ENCODE measurements at regions not wholly inside any gene's neighbourhood (a gene's known extent, or its start where the extent isn't known, plus 50 kb on each side); places are given as distances from the start of the nearest gene placed in this dataset.

DNA sequence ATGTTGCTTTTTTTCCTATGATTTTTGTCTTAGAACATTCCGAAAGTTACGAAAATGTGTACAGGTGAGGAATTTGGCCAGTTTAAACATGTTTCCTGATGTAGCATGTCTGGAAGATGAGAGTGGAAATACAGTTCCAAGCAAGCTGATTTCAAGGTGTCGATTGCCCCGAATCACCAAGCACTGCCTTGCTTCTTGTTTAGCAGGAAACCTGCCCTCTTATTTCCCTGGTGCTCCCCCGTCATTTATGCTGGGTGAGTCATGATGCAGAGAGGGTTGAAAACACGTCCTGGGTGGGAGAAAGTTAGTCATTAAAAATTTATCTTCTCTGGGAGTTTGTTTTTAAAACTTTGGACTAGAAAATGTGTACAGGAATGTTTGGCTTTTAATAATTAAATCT lies 608.6 kb upstream of the EEF2KMT start (continued):
- TF ChIP-seq ARID4A (CRISPR knock-in tag; IDR thresholded peaks at IDR 0.05; ENCODE audit: borderline replicate concordance), result no peak
- no peak for TF ChIP-seq FOXO1 (CRISPR knock-in tag; IDR thresholded peaks at IDR 0.05)
- no peak for TF ChIP-seq ZNF143 (CRISPR knock-in tag; IDR thresholded peaks at IDR 0.05)
- TF ChIP-seq ZSCAN20 (CRISPR knock-in tag; IDR thresholded peaks at IDR 0.05; ENCODE audit: borderline replicate concordance), result no peak
- no peak for TF ChIP-seq ZNF160 (CRISPR knock-in tag; IDR thresholded peaks at IDR 0.05)
- no peak for TF ChIP-seq SYNCRIP (IDR thresholded peaks at IDR 0.05; ENCODE audit: insufficient read depth, low read depth, low read length)

DNA sequence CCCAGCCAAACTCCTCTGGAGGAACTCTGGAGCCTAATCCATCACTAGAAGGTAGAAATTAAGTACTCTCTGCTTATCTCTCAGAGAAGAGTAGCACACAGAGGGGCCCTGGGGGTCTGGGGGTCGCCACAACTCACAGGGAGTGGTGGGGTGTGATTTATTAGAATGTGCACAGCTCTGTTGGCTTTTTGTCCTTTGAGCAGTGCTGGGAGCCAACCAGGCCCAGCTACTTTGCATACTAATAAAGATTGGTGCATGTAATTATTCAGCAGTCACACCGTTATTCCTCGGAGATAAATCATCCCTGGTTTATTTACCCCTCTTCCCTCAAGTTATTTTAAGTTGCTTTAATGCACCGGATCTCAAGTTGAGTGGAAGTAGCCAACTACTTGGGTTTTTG lies 606.7 kb upstream of the EEF2KMT start:
- Histone ChIP-seq H3K79me2 (ENCODE audit: insufficient read depth, low read length) (no peaks in the 10 kb centered on the region), H3K4me1 (ENCODE audit: insufficient read depth, low read length) (no peaks in the 10 kb centered on the region), H2AFZ (ENCODE audit: low read length) (no peak overlapping the region), H3K4me2 (ENCODE audit: low read depth, low read length) (no peak overlapping the region), H3K27me3 (ENCODE audit: control insufficient read depth in 1 of 2, insufficient read depth in 2 of 2, low read length in 2 of 2) (no peaks in the 10 kb centered on the region; a peak in 1 of 5 replicates), H3K9me3 (ENCODE audit: low read length) (peaks cover 55% of the 10 kb centered on the region), H3K4me3 (replicated peaks in 1 of 3; ENCODE audit: insufficient read depth in 1 of 3, low read depth in 2 of 3, low read length in 3 of 3) (no peak overlapping the region), H3K36me3 (replicated peaks in 1 of 2; ENCODE audit: control insufficient read depth in 1 of 2, insufficient read depth in 2 of 2, low read length in 2 of 2) (no peaks in the 10 kb centered on the region), H4K20me1 (ENCODE audit: insufficient read depth, low read length) (no peaks in the 10 kb centered on the region), H3K27ac (ENCODE audit: extremely low read length, insufficient read depth, low read length) (no peak overlapping the region), H3K9ac (ENCODE audit: insufficient read depth, low read depth, low read length) (no peak overlapping the region)
- WGBS (ENCODE audit: low lambda C conversion rate), result 15% methylated on average over 3 of the region's 4 CpGs
- no TSS peak for BruUV-seq (replicated peaks)
- intact Hi-C loops (cut with micrococcal nuclease; ENCODE audit: unreplicated experiment), result no loop called here
- in situ Hi-C loops (cut with HindIII; ENCODE audit: extremely low pct_ligation_motif_present, low pct_unique_long_range_greater_than_20kb), result no loop called here
- POLR2A ChIA-PET, result no interaction called here
- FAIRE-seq (no peak), ATAC-seq (no peak), DNase-seq (ENCODE audit: low spot score) (no peak)
- CTCF ChIA-PET (ENCODE audit: low intra/inter-chr PET ratio, low total read pairs), result no interaction called here
- TF ChIP-seq CERS6 (CRISPR knock-in tag; IDR thresholded peaks at IDR 0.05) (no peak), XBP1 (CRISPR knock-in tag; IDR thresholded peaks at IDR 0.05) (no peak), ZNF205 (CRISPR knock-in tag; IDR thresholded peaks at IDR 0.05) (no peak), RCOR2 (CRISPR knock-in tag; IDR thresholded peaks at IDR 0.05) (no peak), MBD4 (IDR thresholded peaks at IDR 0.05; ENCODE audit: borderline replicate concordance, low read length) (no peak), POLR2G (IDR thresholded peaks at IDR 0.05; ENCODE audit: low read depth, low read length) (no peak), ZNF674 (CRISPR knock-in tag; IDR thresholded peaks at IDR 0.05; ENCODE audit: low read depth) (no peak), NFIC (IDR thresholded peaks at IDR 0.05; ENCODE audit: low read length) (no peak), MED1 (CRISPR knock-in tag; IDR thresholded peaks at IDR 0.05) (no peak)
- TF ChIP-seq, protein P1, sequence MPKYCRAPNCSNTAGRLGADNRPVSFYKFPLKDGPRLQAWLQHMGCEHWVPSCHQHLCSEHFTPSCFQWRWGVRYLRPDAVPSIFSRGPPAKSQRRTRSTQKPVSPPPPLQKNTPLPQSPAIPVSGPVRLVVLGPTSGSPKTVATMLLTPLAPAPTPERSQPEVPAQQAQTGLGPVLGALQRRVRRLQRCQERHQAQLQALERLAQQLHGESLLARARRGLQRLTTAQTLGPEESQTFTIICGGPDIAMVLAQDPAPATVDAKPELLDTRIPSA (CRISPR knock-in tag; IDR thresholded peaks at IDR 0.05; ENCODE audit: borderline replicate concordance), result no peak
- TF ChIP-seq, protein P2, sequence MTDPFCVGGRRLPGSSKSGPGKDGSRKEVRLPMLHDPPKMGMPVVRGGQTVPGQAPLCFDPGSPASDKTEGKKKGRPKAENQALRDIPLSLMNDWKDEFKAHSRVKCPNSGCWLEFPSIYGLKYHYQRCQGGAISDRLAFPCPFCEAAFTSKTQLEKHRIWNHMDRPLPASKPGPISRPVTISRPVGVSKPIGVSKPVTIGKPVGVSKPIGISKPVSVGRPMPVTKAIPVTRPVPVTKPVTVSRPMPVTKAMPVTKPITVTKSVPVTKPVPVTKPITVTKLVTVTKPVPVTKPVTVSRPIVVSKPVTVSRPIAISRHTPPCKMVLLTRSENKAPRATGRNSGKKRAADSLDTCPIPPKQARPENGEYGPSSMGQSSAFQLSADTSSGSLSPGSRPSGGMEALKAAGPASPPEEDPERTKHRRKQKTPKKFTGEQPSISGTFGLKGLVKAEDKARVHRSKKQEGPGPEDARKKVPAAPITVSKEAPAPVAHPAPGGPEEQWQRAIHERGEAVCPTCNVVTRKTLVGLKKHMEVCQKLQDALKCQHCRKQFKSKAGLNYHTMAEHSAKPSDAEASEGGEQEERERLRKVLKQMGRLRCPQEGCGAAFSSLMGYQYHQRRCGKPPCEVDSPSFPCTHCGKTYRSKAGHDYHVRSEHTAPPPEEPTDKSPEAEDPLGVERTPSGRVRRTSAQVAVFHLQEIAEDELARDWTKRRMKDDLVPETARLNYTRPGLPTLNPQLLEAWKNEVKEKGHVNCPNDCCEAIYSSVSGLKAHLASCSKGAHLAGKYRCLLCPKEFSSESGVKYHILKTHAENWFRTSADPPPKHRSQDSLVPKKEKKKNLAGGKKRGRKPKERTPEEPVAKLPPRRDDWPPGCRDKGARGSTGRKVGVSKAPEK (CRISPR knock-in tag; IDR thresholded peaks at IDR 0.05; ENCODE audit: borderline replicate concordance), result no peak

Data from HepG2 (cell line).